Activated T-cell treated with anti-CD3 and anti-CD28 coated beads, Interleukin-2, amount 50 U/mL, for 72 hours (primary cell): ENCODE measurements at regions not wholly inside any gene's neighbourhood (a gene's known extent, or its start where the extent isn't known, plus 50 kb on each side); places are given as distances from the start of the nearest gene placed in this dataset.
"Not testable (repeated sequence)": the region's sequence is repeated elsewhere in the genome, so short reads cannot be mapped to it uniquely, and the experiment has no call there.

ENCODE experiments used
- ATAC-seq, 2 donors: fragments of 150-1000 bp; cut with Tn5 transposase; replicated peaks in 1 of 2; 2 replicates each; pipeline ENCODE4 v1.10.0; 2021; ENCODE audit warnings: moderate library complexity in 2 of 2, mild to moderate bottlenecking in 1 of 2
- DNase-seq, 2 donors: peaks; one replicate each; pipeline ENCODE4 v3.0.0; 2021 to 2022; ENCODE audit warnings: mixed read lengths in 1 of 2
- H3K27ac Mint-ChIP-seq: one replicate; pipeline ENCODE4 v1.8.0; 2022; ENCODE audit warnings: mild to moderate bottlenecking, moderate library complexity, mixed read lengths
- H3K27me3 Mint-ChIP-seq: one replicate; pipeline ENCODE4 v1.8.0; 2022; ENCODE audit warnings: low read depth, mixed read lengths
- H3K36me3 Mint-ChIP-seq, 2 donors: one replicate each; pipeline ENCODE4 v1.8.0; 2022; ENCODE audit warnings: mixed read lengths in 2 of 2, mild to moderate bottlenecking in 1 of 2; ENCODE audit not compliant: insufficient read depth in 2 of 2
- H3K4me1 Mint-ChIP-seq: one replicate; pipeline ENCODE4 v1.8.0; 2022; ENCODE audit warnings: low read depth, mixed read lengths
- H3K4me3 Mint-ChIP-seq, 2 donors: one replicate each; pipeline ENCODE4 v1.8.0; 2022; ENCODE audit warnings: mild to moderate bottlenecking in 2 of 2, mixed read lengths in 2 of 2, moderate library complexity in 2 of 2
- H3K9me3 Mint-ChIP-seq, 2 donors: one replicate each; pipeline ENCODE4 v1.8.0; 2022; ENCODE audit warnings: mixed read lengths in 2 of 2

DNA sequence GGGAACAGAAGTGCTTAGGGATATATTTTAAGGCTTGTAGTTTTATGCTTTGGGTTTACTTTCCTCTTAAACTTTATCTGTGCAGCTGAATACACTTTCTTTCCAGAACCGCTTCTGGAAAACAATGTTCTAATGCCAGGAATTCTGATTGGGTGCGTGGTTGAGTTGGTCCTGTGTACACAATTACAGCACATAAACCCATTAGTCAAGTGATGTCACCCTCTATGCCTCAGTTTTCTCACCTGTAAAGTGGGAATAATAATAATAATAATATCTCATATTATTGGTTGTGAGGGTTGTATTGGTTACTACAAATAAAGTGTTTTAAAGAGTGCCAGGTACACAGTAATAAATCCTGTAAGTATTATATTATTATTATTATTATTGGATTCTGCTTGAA is 129.2 kb downstream of the MID1IP1 start:
- Mint-ChIP-seq H3K9me3 (no peaks in the 10 kb centered on the region), H3K27ac (no peak overlapping the region), H3K27me3 (peaks cover 8% of the 10 kb centered on the region)

DNA sequence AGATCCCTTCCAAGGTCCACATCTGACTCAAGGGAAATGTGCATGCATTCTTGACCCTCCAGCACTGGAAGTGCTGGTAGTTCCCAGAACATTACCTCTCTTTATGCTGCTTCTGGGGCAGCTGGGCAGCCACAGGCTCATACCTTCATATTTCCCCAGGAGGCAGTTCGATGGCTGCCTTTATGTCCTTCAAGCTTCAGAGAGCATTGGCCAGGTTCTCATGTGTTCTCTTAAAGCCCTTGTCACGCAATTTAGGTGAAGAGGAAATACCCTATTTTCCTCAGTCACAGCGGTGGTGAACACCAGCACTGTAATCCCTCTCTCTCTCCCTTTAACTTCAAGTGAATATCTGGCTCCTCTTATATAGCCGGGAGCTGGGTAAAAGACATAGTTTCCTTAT is 134.3 kb downstream of the MID1IP1 start:
- H3K36me3 Mint-ChIP-seq, result no peaks in the 10 kb centered on the region
- DNase-seq (no peak), ATAC-seq (no peak)
- no peak overlapping the region for H3K27ac Mint-ChIP-seq
- no peaks in the 10 kb centered on the region for H3K9me3 Mint-ChIP-seq
- no peaks in the 10 kb centered on the region for H3K4me1 Mint-ChIP-seq
- no peak overlapping the region for H3K4me3 Mint-ChIP-seq
- H3K27me3 Mint-ChIP-seq, result no peaks in the 10 kb centered on the region

More for the DNA sequence above, 129.2 kb downstream of the MID1IP1 start:
- no peaks in the 10 kb centered on the region for H3K4me1 Mint-ChIP-seq
- no peak overlapping the region for H3K4me3 Mint-ChIP-seq
- ATAC-seq (no peak), DNase-seq (no peak)
- H3K36me3 Mint-ChIP-seq, result no peaks in the 10 kb centered on the region

DNA sequence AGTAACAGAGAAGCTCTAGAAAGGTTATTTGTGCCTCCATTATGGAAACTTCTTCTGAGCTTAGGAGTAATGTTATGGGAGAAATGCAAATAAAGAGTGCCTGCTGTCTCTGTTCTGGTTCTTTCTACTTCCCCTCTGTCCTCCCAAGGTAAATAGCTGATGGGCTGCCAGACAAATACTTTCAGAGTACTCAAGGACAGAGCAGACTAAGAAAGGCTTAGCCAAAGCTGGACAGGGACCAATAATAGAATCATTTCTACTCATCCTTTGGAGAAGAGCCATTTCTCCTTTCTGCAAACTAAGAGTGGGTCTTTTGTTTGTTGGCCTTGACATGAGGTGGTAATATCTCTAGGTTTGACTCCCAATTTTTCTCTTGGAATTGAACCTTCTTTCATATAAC is 136.1 kb downstream of the MID1IP1 start:
- Mint-ChIP-seq H3K36me3 (peaks cover 0 to 2% of the 10 kb centered on the region in 2 donors), H3K27me3 (no peaks in the 10 kb centered on the region), H3K4me1 (no peaks in the 10 kb centered on the region), H3K27ac (no peak overlapping the region), H3K9me3 (no peaks in the 10 kb centered on the region), H3K4me3 (no peak overlapping the region)
- DNase-seq, result no peak
- ATAC-seq, result no peak

DNA sequence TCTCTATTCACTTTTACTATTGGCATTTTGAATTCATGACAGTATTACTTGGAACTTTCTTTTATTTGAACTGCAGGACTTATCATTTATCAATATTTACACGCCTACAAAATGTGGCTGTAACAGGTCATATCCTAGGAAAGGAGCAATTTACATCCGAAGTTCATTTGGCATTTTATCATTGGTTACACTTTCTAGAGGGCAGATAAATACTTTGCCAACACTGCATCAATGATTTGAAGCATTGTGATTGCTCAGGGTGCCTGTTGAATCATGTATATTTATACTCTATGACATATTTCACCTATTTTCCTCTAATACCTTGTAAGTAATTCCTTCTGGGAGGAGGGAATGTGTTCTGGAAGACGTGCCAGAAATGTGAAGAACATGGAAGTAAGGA is 136.7 kb downstream of the MID1IP1 start:
- Mint-ChIP-seq H3K36me3 (peaks cover 0 to 2% of the 10 kb centered on the region in 2 donors), H3K9me3 (peaks cover 0 to 4% of the 10 kb centered on the region in 2 donors), H3K27me3 (no peaks in the 10 kb centered on the region), H3K27ac (no peak overlapping the region), H3K4me1 (no peaks in the 10 kb centered on the region), H3K4me3 (no peak overlapping the region)
- ATAC-seq (no peak), DNase-seq (no peak)

DNA sequence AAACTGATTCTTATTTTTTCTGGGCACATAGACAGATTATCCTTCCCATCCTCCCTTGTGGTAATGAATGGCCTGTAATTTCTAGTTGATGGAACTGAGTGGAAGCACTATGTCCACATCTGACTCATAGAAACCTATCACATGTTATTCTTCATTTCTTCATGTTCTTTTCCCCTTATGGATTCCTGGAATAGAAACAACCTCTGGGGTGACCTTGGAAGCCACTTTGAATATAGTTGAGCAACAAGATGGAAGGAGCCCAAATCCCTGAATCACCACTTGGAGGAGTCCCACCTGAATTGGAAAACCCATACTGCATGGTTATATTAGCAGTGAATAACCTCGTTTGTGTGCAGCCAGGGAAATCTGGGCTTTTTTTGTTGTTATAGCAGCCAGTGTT is 137.8 kb downstream of the MID1IP1 start:
- H3K4me3 Mint-ChIP-seq, result no peak overlapping the region
- H3K36me3 Mint-ChIP-seq, result peaks cover 0 to 2% of the 10 kb centered on the region in 2 donors
- no peak for DNase-seq

DNA sequence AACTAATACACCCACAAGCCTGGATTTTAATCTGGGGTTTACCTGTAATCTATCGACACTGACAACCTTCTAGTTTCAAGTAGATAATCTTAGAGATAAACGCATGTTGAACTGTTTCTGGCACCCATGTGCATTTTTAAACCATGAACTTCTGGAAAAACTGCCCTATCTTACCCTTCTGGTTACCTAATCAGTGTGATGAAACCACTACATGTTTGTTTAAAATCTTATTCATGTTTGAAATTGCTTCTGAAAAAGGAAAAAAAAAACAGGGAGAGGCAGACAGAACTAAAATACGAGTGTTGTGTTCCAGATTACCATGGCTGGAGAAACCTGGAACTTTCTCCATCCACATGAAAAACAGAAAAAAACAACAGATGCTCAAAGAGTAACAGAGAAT is 139.3 kb downstream of the MID1IP1 start:
- ATAC-seq (no peak), DNase-seq (no peak)
- no peaks in the 10 kb centered on the region for H3K27me3 Mint-ChIP-seq
- peaks cover 1 to 2% of the 10 kb centered on the region in 2 donors for H3K36me3 Mint-ChIP-seq
- H3K4me3 Mint-ChIP-seq, result no peak overlapping the region
- no peaks in the 10 kb centered on the region for H3K4me1 Mint-ChIP-seq
- H3K9me3 Mint-ChIP-seq, result peaks cover 0 to 5% of the 10 kb centered on the region in 2 donors
- no peak overlapping the region for H3K27ac Mint-ChIP-seq

More for the DNA sequence above, 137.8 kb downstream of the MID1IP1 start:
- H3K27me3 Mint-ChIP-seq, result no peaks in the 10 kb centered on the region
- H3K27ac Mint-ChIP-seq, result no peak overlapping the region
- no peak for ATAC-seq
- no peaks in the 10 kb centered on the region for H3K4me1 Mint-ChIP-seq
- peaks cover 0 to 5% of the 10 kb centered on the region in 2 donors for H3K9me3 Mint-ChIP-seq

DNA sequence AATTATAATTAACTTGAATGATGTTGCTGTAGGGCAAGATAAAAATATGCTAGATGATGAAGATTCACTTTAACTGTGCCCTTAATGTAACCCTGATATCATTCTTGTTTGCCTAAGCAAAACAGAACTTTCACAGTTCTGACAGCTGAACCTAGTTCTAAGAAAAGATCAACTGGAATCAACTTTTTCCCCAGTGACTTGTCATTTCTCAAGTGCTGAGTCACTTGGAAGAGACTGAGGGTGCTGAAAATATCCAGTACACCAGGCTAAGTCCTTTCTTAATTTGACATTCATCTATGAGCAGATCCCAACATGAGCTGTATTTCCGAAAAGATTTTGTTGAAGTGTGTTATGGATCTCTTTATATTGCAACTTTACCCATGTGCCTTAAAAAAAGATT is 140.4 kb downstream of the MID1IP1 start:
- H3K9me3 Mint-ChIP-seq, result peaks cover 0 to 5% of the 10 kb centered on the region in 2 donors
- no peaks in the 10 kb centered on the region for H3K27me3 Mint-ChIP-seq

DNA sequence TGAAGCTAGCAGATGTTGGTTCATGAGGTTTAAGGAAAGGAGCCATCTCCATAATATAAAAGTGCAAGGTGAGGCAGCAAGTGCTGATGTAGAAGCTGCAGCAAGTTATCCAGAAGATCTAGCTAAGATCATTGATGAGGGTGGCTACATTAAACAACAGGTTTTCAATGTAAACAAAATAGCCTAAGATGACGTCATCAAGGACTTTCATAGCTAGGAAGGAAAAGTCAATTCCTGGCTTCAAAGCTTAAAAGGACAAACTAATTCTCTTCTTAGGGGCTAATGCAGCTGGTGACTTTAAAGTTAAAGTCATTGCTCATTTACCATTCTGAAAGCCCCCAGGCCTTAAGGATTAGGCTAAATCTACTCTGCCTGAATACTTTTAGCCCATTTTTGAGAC is 141.9 kb downstream of the MID1IP1 start:
- H3K9me3 Mint-ChIP-seq, result peaks cover 0 to 5% of the 10 kb centered on the region in 2 donors
- H3K4me1 Mint-ChIP-seq, result no peaks in the 10 kb centered on the region
- ATAC-seq, result no peak
- H3K27me3 Mint-ChIP-seq, result no peaks in the 10 kb centered on the region
- no peak overlapping the region for H3K4me3 Mint-ChIP-seq
- no peak overlapping the region for H3K27ac Mint-ChIP-seq
- DNase-seq, result no peak
- peaks cover 2 to 4% of the 10 kb centered on the region in 2 donors for H3K36me3 Mint-ChIP-seq

More for the DNA sequence above, 140.4 kb downstream of the MID1IP1 start:
- Mint-ChIP-seq H3K4me1 (no peaks in the 10 kb centered on the region), H3K4me3 (no peak overlapping the region), H3K27ac (no peak overlapping the region), H3K36me3 (peaks cover 2 to 4% of the 10 kb centered on the region in 2 donors)
- DNase-seq (no peak), ATAC-seq (no peak)

DNA sequence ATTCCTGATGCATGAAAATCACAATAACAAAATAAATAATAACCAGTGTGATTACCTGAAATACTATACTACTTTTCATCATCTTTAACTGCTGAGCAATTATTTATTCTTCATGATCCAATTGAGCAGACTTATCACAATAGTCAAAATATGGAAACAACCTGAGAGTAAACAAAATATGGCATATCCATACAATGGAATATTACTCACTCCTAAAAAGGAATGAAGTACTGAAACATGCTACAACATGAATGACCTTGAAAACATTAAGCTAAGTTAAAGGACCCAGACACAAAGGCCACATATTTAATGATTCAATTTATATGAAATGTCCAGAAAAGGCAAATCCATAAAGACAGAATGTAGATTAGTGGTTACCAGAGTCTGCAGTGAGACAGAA is 146.8 kb downstream of the MID1IP1 start:
- ATAC-seq (no peak), DNase-seq (no peak)
- no peaks in the 10 kb centered on the region for H3K4me1 Mint-ChIP-seq
- peaks cover 0 to 4% of the 10 kb centered on the region in 2 donors for H3K36me3 Mint-ChIP-seq
- peaks cover 10% of the 10 kb centered on the region for H3K27me3 Mint-ChIP-seq
- no peak overlapping the region for H3K4me3 Mint-ChIP-seq
- H3K27ac Mint-ChIP-seq, result no peak overlapping the region
- peaks cover 0 to 2% of the 10 kb centered on the region in 2 donors for H3K9me3 Mint-ChIP-seq

DNA sequence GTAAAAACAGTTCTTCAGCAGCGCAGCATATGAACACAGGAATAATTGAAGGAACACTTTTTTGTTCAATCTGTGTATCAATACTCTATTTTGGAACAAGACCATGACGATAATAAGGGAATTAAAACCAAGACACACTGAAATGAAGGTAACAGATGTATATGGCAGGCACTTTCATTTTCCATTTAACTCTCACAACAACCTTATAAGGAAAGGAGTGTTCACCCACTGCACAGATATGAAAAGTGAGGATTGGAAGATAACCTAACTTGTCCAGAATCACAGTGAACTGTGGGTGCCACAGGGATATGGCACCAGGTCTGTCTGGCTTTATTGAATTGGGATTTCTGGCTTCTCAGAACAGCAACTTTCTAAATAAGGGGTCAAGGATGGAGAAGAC is 153.3 kb downstream of the MID1IP1 start:
- ATAC-seq (no peak), DNase-seq (no peak)
- Mint-ChIP-seq H3K9me3 (no peaks in the 10 kb centered on the region), H3K4me3 (no peak overlapping the region), H3K36me3 (no peaks in the 10 kb centered on the region), H3K27ac (no peak overlapping the region), H3K27me3 (peaks cover 14% of the 10 kb centered on the region), H3K4me1 (no peaks in the 10 kb centered on the region)

DNA sequence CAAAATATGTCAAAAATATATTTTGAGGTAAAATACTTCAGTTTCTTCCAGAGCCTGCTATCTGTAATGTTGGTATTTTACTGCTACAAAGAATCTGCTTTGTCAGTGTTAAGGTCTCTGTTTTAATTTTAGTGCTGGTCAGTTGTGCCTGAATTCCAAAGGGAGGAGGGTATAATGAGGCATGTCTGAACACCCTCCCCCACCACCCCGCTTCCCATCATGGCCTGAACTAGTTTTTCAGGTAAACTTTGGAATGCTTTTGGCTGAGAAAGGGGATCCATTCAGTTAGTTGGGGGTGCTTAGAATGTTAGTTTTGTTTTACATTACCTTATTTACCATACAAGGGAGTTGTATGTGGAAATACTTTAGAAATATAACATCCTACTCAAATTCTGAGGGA is 158.5 kb downstream of the MID1IP1 start:
- no peak for ATAC-seq
- H3K27me3 Mint-ChIP-seq, result no peaks in the 10 kb centered on the region
- H3K4me1 Mint-ChIP-seq, result no peaks in the 10 kb centered on the region

DNA sequence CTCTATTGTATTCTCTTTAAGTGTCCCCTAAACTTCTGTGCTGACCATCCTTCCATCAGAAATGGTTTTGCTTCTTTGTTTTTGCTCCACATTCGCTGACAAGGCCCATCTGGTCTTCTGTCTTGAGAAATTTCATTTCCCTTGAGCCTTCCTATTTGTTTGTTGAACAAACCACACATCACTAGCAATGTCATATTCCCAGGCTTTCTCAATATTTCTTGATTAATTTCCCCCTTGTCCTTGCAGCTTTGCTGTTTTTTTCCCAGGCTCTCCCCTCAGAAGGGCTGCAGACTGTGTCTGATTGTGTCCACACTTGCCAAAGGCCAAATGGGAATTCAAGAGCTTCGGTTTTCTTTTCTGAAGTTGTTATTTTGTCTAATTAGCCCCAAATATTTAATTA is 158.9 kb downstream of the MID1IP1 start:
- H3K4me3 Mint-ChIP-seq, result no peak overlapping the region
- H3K9me3 Mint-ChIP-seq, result peaks cover 4 to 9% of the 10 kb centered on the region in 2 donors
- H3K36me3 Mint-ChIP-seq, result peaks cover 5 to 8% of the 10 kb centered on the region in 2 donors
- no peak for ATAC-seq
- no peaks in the 10 kb centered on the region for H3K4me1 Mint-ChIP-seq
- no peak for DNase-seq
- no peaks in the 10 kb centered on the region for H3K27me3 Mint-ChIP-seq
- H3K27ac Mint-ChIP-seq, result no peak overlapping the region

More for the DNA sequence above, 158.5 kb downstream of the MID1IP1 start:
- no peak overlapping the region for H3K4me3 Mint-ChIP-seq
- no peak overlapping the region for H3K27ac Mint-ChIP-seq
- peaks cover 4 to 9% of the 10 kb centered on the region in 2 donors for H3K9me3 Mint-ChIP-seq
- H3K36me3 Mint-ChIP-seq, result peaks cover 5 to 8% of the 10 kb centered on the region in 2 donors
- DNase-seq, result no peak

DNA sequence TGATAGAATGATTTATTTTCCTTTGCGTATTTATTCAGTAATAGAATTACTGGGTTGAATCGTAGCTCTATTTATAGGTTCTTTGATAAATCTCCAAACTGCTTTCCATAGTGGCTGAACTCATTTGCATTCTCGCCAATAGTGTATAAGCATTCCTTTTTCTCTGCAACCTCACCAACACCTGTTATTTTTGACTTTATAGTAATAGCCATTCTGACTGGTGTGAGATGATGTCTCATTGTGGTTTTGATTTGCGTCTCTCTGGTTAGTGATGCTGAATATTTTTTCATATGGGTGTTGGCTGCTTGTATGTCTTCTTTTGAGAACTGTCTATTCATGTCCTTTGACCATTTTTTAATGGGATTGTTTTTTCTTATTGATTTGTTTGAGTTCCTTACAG is 160.7 kb downstream of the MID1IP1 start:
- Mint-ChIP-seq H3K27ac (no peak overlapping the region), H3K36me3 (peaks cover 5 to 8% of the 10 kb centered on the region in 2 donors), H3K27me3 (no peaks in the 10 kb centered on the region), H3K9me3 (peaks cover 4 to 9% of the 10 kb centered on the region in 2 donors), H3K4me3 (no peak overlapping the region), H3K4me1 (no peaks in the 10 kb centered on the region)
- ATAC-seq (no peak), DNase-seq (no peak)

DNA sequence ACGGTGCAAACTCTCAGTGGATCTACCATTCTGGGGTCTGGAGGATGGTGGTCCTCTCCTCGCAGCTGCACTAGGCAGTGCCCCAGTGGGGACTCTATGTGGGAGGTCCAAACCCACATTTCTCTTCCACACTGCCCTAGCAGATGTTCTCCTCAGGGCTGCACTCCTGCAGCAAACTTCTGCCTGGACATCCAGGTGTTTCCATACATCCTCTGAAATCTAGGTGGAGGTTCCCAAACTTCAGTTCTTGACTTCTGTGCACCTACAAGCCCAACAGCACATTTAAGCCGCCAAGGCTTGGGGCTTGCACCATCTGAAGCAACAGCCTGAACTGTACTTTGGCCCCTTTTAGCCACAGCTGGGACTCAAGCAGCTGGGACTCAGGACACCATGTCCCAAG is 162.0 kb downstream of the MID1IP1 start:
- H3K27me3 Mint-ChIP-seq, H3K9me3 Mint-ChIP-seq, DNase-seq, H3K27ac Mint-ChIP-seq, H3K4me1 Mint-ChIP-seq, ATAC-seq, H3K36me3 Mint-ChIP-seq, H3K4me3 Mint-ChIP-seq: not testable (repeated sequence)
